ENCODE measurements at regions not wholly inside any gene's neighbourhood (a gene's known extent, or its start where the extent isn't known, plus 50 kb on each side); places are given as distances from the start of the nearest gene placed in this dataset.

DNA sequence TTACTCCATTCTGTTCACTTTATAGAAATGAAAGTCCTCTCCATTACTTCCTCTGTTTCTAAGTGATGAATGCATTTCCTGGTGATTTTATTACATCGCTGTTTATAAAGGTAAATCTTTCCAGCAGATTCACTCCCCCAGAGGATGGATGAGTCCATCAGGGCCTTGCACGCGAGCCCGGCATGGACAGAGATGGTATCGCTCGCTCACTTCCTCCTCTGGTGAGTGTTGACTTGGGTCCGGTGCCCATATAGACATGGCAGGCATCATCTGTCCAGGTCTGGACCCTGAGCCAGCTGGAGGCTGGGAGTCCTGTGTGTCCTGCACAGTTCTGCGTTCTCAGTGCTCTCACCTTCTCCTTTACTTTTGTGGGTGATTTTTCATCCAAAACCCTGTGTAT, 733.6 kb upstream of the SALL3 start:
- no peak for TF ChIP-seq CTCF (IDR thresholded peaks at IDR 0.05)
- TF ChIP-seq POLR2AphosphoS5 (IDR thresholded peaks at IDR 0.05) = no peak
- TF ChIP-seq POLR2A (IDR thresholded peaks at IDR 0.05) = no peak
- no peak for TF ChIP-seq EP300 (IDR thresholded peaks at IDR 0.05)

Data from sigmoid colon (tissue), 4 donors.